Astrocyte (in vitro differentiated cells and primary cell): ENCODE measurements at regions not wholly inside any gene's neighbourhood (a gene's known extent, or its start where the extent isn't known, plus 50 kb on each side); places are given as distances from the start of the nearest gene placed in this dataset.

Experiments used
- DNase-seq: peaks from one replicate; pipeline ENCODE4 v3.0.0-alpha.2; 2010; ENCODE audit warnings: low read depth
- FAIRE-seq: peaks from 2 replicates; lab custom pipeline; 2011; peaks lifted over from hg19 to GRCh38; lab: Jason Lieb, UNC
- H2AFZ ChIP-seq: 2 replicates; pipeline ENCODE4 v1.6.0; 2012; ENCODE audit warnings: low read depth, low read length, inconsistent platforms
- H3K27ac ChIP-seq: 2 replicates; pipeline ENCODE4 v1.5.1; 2011; ENCODE audit warnings: low read depth, low read length, inconsistent platforms
- H3K27me3 ChIP-seq: 2 replicates; pipeline ENCODE4 v1.6.0; 2011; ENCODE audit warnings: low read length, inconsistent platforms; ENCODE audit not compliant: insufficient read depth
- H3K36me3 ChIP-seq: 2 replicates; pipeline ENCODE4 v1.5.1; 2011; ENCODE audit warnings: low read length, inconsistent platforms; ENCODE audit not compliant: insufficient read depth
- H3K4me1 ChIP-seq: 2 replicates; pipeline ENCODE4 v1.5.1; 2011; ENCODE audit warnings: low read length, inconsistent platforms; ENCODE audit not compliant: insufficient read depth
- H3K4me2 ChIP-seq: 2 replicates; pipeline ENCODE4 v1.6.0; 2012; ENCODE audit warnings: low read length, inconsistent platforms
- H3K4me3 ChIP-seq: 2 replicates; pipeline ENCODE4 v1.5.1; 2011; ENCODE audit warnings: low read depth, mild to moderate bottlenecking, low read length, inconsistent platforms; ENCODE audit not compliant: insufficient read depth
- H3K79me2 ChIP-seq: 2 replicates; pipeline ENCODE4 v1.6.0; 2012; ENCODE audit warnings: mild to moderate bottlenecking, low read length, inconsistent platforms; ENCODE audit not compliant: insufficient read depth
- H3K9ac ChIP-seq: 2 replicates; pipeline ENCODE4 v1.6.0; 2012; ENCODE audit warnings: mild to moderate bottlenecking, low read length, inconsistent platforms
- H3K9me3 ChIP-seq: 2 replicates; pipeline ENCODE4 v1.5.1; 2012; ENCODE audit warnings: low read depth, mild to moderate bottlenecking, low read length, inconsistent platforms; ENCODE audit not compliant: insufficient read depth
- H4K20me1 ChIP-seq: 2 replicates; pipeline ENCODE4 v1.6.0; 2012; ENCODE audit warnings: low read length, inconsistent platforms; ENCODE audit not compliant: insufficient read depth
- H3K27ac Mint-ChIP-seq: one replicate; pipeline ENCODE4 v1.8.0; 2021; ENCODE audit warnings: mild to moderate bottlenecking, mixed read lengths; ENCODE audit not compliant: unreplicated experiment
- H3K27me3 Mint-ChIP-seq: one replicate; pipeline ENCODE4 v1.8.0; 2021; ENCODE audit warnings: low read depth, mixed read lengths; ENCODE audit not compliant: unreplicated experiment
- H3K36me3 Mint-ChIP-seq: one replicate; pipeline ENCODE4 v1.8.0; 2021; ENCODE audit warnings: low read depth, mixed read lengths; ENCODE audit not compliant: unreplicated experiment
- H3K4me1 Mint-ChIP-seq: one replicate; pipeline ENCODE4 v1.8.0; 2021; ENCODE audit warnings: low read depth, mixed read lengths; ENCODE audit not compliant: unreplicated experiment
- H3K4me3 Mint-ChIP-seq: one replicate; pipeline ENCODE4 v1.8.0; 2021; ENCODE audit warnings: mild to moderate bottlenecking, moderate library complexity, mixed read lengths; ENCODE audit not compliant: unreplicated experiment
- H3K9me3 Mint-ChIP-seq: one replicate; pipeline ENCODE4 v1.8.0; 2021; ENCODE audit warnings: mild to moderate bottlenecking, mixed read lengths; ENCODE audit not compliant: unreplicated experiment
- CTCF ChIP-seq: IDR thresholded peaks from 2 replicates; pipeline ENCODE4 v1.5.1; 2011; ENCODE audit warnings: low read depth, mild to moderate bottlenecking, inconsistent platforms, low read length, moderate library complexity; ENCODE audit not compliant: insufficient read depth
- EZH2 ChIP-seq: IDR thresholded peaks from 2 replicates; pipeline ENCODE4 v1.6.1; 2012; ENCODE audit warnings: mild to moderate bottlenecking, low read length, inconsistent platforms; ENCODE audit not compliant: insufficient read depth

GRCh38 chr2:128521482-128521881 is 202.8 kb upstream of the HS6ST1 start:
- Histone ChIP-seq H3K27ac (no peak overlapping the region), H3K27me3 (no peaks in the 10 kb centered on the region), H3K9ac (no peak overlapping the region), H3K36me3 (no peaks in the 10 kb centered on the region), H2AFZ (no peak overlapping the region), H3K4me3 (no peak overlapping the region), H3K79me2 (no peaks in the 10 kb centered on the region), H3K4me2 (no peak overlapping the region), H3K9me3 (no peaks in the 10 kb centered on the region), H3K4me1 (peaks cover 13% of the 10 kb centered on the region), H4K20me1 (no peaks in the 10 kb centered on the region)
- H3K27ac Mint-ChIP-seq: no peak overlapping the region
- TF ChIP-seq CTCF (no peak), EZH2 (no peak)
- H3K27me3 Mint-ChIP-seq: peaks cover 12% of the 10 kb centered on the region
- H3K36me3 Mint-ChIP-seq: no peaks in the 10 kb centered on the region
- FAIRE-seq: no peak
- no peak overlapping the region for H3K4me3 Mint-ChIP-seq
- no peak for DNase-seq
- peaks cover 11% of the 10 kb centered on the region for H3K4me1 Mint-ChIP-seq
- H3K9me3 Mint-ChIP-seq: peaks cover 7% of the 10 kb centered on the region

- no peak overlapping the region for H3K27ac Mint-ChIP-seq
- peaks cover 16% of the 10 kb centered on the region for H3K27me3 Mint-ChIP-seq
Measured at GRCh38 chr2:128522829-128523228, 204.2 kb upstream of the HS6ST1 start.

More at GRCh38 chr2:128522829-128523228, 204.2 kb upstream of the HS6ST1 start:
- Histone ChIP-seq H3K9me3 (no peaks in the 10 kb centered on the region), H3K79me2 (no peaks in the 10 kb centered on the region), H4K20me1 (no peaks in the 10 kb centered on the region), H3K27ac (no peak overlapping the region), H3K4me2 (no peak overlapping the region), H3K4me1 (peaks cover 13% of the 10 kb centered on the region), H3K36me3 (no peaks in the 10 kb centered on the region), H3K27me3 (no peaks in the 10 kb centered on the region), H3K4me3 (no peak overlapping the region), H2AFZ (no peak overlapping the region), H3K9ac (no peak overlapping the region)
- no peak overlapping the region for H3K4me3 Mint-ChIP-seq
- H3K4me1 Mint-ChIP-seq: peaks cover 18% of the 10 kb centered on the region
- H3K36me3 Mint-ChIP-seq: no peaks in the 10 kb centered on the region
- H3K9me3 Mint-ChIP-seq: peaks cover 9% of the 10 kb centered on the region
- DNase-seq: no peak
- TF ChIP-seq EZH2: no peak
- no peak for TF ChIP-seq CTCF
- no peak for FAIRE-seq
